ENCODE measurements at regions not wholly inside any gene's neighbourhood (a gene's known extent, or its start where the extent isn't known, plus 50 kb on each side); places are given as distances from the start of the nearest gene placed in this dataset.

DNA sequence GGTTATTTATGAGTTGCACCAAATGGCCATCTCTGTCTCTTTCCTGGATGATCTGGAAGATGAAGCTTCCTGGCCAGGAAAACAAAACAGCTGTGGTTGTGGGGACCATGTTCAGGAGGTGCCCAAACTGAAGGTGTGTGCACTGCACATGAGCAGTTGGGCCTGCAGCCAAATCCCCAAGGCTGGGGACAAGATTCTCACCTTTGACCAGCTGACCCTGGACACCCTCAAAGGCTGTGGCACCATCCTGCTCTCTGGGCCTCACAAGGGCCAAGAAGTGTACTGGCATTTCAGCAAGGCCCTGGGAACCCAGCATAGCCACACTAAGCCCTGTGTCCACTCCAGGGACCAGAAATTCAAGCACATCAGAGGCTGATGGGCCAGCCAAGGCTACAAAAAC lies 84.2 kb downstream of the KCNRG start:
- TF ChIP-seq, protein P1, sequence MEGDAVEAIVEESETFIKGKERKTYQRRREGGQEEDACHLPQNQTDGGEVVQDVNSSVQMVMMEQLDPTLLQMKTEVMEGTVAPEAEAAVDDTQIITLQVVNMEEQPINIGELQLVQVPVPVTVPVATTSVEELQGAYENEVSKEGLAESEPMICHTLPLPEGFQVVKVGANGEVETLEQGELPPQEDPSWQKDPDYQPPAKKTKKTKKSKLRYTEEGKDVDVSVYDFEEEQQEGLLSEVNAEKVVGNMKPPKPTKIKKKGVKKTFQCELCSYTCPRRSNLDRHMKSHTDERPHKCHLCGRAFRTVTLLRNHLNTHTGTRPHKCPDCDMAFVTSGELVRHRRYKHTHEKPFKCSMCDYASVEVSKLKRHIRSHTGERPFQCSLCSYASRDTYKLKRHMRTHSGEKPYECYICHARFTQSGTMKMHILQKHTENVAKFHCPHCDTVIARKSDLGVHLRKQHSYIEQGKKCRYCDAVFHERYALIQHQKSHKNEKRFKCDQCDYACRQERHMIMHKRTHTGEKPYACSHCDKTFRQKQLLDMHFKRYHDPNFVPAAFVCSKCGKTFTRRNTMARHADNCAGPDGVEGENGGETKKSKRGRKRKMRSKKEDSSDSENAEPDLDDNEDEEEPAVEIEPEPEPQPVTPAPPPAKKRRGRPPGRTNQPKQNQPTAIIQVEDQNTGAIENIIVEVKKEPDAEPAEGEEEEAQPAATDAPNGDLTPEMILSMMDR (tag by site-specific recombination; IDR thresholded peaks at IDR 0.05): no peak
- TF ChIP-seq ZFP3 (tag by site-specific recombination; IDR thresholded peaks at IDR 0.05; ENCODE audit: low read depth) (no peak), SP2 (tag by site-specific recombination; IDR thresholded peaks at IDR 0.05) (no peak), YY1 (tag by site-specific recombination; IDR thresholded peaks at IDR 0.05) (no peak)

All from HEK293 (cell line).